ENCODE measurements at regions not wholly inside any gene's neighbourhood (a gene's known extent, or its start where the extent isn't known, plus 50 kb on each side); places are given as distances from the start of the nearest gene placed in this dataset.

DNA sequence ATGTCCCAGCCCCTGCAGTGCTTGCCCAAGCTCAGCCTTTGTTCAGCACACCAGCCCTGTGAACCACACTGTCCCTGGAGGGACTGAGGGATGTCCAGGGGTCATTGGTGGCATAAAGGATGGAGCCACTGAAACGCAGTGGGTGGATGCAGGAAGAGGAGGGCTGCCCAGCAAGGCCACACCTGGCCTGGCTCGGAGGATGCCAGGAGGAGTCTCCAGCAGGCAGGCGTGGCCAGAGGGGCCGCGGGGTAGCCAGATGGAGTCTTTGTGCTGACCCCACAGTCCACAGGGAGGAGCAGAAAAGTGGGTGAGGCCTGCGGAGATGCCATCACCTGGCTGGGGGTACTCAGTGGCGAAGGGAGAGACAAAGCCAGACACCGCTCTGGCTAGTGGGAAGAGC is 108.5 kb upstream of the C14orf180 start:
- TF ChIP-seq, protein P1, sequence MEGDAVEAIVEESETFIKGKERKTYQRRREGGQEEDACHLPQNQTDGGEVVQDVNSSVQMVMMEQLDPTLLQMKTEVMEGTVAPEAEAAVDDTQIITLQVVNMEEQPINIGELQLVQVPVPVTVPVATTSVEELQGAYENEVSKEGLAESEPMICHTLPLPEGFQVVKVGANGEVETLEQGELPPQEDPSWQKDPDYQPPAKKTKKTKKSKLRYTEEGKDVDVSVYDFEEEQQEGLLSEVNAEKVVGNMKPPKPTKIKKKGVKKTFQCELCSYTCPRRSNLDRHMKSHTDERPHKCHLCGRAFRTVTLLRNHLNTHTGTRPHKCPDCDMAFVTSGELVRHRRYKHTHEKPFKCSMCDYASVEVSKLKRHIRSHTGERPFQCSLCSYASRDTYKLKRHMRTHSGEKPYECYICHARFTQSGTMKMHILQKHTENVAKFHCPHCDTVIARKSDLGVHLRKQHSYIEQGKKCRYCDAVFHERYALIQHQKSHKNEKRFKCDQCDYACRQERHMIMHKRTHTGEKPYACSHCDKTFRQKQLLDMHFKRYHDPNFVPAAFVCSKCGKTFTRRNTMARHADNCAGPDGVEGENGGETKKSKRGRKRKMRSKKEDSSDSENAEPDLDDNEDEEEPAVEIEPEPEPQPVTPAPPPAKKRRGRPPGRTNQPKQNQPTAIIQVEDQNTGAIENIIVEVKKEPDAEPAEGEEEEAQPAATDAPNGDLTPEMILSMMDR (IDR thresholded peaks at IDR 0.05), result no peak
- H3K36me3 Mint-ChIP-seq, result no peaks in the 10 kb centered on the region
- H3K36me3 ChIP-seq (ENCODE audit: control insufficient read depth, insufficient read depth, low read length), result no peaks in the 10 kb centered on the region
- H3K4me3 ChIP-seq (ENCODE audit: low read length), result no peak overlapping the region
- ATAC-seq (no peak), DNase-seq (no peak)
- no peaks in the 10 kb centered on the region for H3K27me3 ChIP-seq (ENCODE audit: control insufficient read depth, insufficient read depth, low read length)
- no peak overlapping the region for H3K27ac ChIP-seq (ENCODE audit: low read length)
- peaks cover 0 to 2% of the 10 kb centered on the region in 2 donors for H3K27me3 Mint-ChIP-seq (ENCODE audit: low read depth in 2 of 2)
- no peak overlapping the region for H3K27ac Mint-ChIP-seq
- H3K9me3 ChIP-seq (ENCODE audit: control insufficient read depth, insufficient read depth, low read length), result no peaks in the 10 kb centered on the region
- WGBS (ENCODE audit: insufficient coverage), result 83% methylated on average over 8 of the region's 8 CpGs
- H3K4me1 ChIP-seq (ENCODE audit: control insufficient read depth, insufficient read depth, low read length), result no peaks in the 10 kb centered on the region
- intact Hi-C loops (cut with micrococcal nuclease), result no loop called here
- H3K9me3 Mint-ChIP-seq, result no peaks in the 10 kb centered on the region
- no peak overlapping the region for H3K4me3 Mint-ChIP-seq
- H3K4me1 Mint-ChIP-seq, result no peaks in the 10 kb centered on the region

DNA sequence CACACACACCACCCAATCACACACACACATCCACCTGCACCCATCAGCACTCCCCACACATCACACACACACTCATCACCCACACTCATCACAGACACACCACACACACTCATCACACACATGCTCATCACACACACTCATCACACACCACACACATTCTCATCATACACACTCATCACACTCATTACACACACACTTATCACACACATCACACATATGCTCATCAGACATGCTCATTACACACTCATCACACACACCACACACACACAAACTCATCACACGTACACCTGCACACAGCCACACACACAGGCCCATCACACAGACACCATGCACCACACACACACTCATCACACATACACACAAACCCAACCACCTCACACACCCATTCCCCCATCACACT is 107.5 kb upstream of the C14orf180 start:
- H3K27ac ChIP-seq (ENCODE audit: low read length), result no peak overlapping the region
- no peaks in the 10 kb centered on the region for H3K27me3 ChIP-seq (ENCODE audit: control insufficient read depth, insufficient read depth, low read length)
- Mint-ChIP-seq H3K9me3 (no peaks in the 10 kb centered on the region), H3K36me3 (no peaks in the 10 kb centered on the region), H3K27ac (no peak overlapping the region), H3K27me3 (ENCODE audit: low read depth in 2 of 2) (no peaks in the 10 kb centered on the region), H3K4me1 (no peaks in the 10 kb centered on the region), H3K4me3 (no peak overlapping the region)
- no peak for ATAC-seq
- intact Hi-C loops (cut with micrococcal nuclease), result no loop called here
- H3K4me1 ChIP-seq (ENCODE audit: control insufficient read depth, insufficient read depth, low read length), result no peaks in the 10 kb centered on the region
- no peak overlapping the region for H3K4me3 ChIP-seq (ENCODE audit: low read length)
- no peak for DNase-seq
- WGBS (ENCODE audit: insufficient coverage), result 77% methylated on average over 1 of the region's 1 CpG
- H3K9me3 ChIP-seq (ENCODE audit: control insufficient read depth, insufficient read depth, low read length), result no peaks in the 10 kb centered on the region
- no peaks in the 10 kb centered on the region for H3K36me3 ChIP-seq (ENCODE audit: control insufficient read depth, insufficient read depth, low read length)
- TF ChIP-seq, protein P1 (IDR thresholded peaks at IDR 0.05), result no peak

DNA sequence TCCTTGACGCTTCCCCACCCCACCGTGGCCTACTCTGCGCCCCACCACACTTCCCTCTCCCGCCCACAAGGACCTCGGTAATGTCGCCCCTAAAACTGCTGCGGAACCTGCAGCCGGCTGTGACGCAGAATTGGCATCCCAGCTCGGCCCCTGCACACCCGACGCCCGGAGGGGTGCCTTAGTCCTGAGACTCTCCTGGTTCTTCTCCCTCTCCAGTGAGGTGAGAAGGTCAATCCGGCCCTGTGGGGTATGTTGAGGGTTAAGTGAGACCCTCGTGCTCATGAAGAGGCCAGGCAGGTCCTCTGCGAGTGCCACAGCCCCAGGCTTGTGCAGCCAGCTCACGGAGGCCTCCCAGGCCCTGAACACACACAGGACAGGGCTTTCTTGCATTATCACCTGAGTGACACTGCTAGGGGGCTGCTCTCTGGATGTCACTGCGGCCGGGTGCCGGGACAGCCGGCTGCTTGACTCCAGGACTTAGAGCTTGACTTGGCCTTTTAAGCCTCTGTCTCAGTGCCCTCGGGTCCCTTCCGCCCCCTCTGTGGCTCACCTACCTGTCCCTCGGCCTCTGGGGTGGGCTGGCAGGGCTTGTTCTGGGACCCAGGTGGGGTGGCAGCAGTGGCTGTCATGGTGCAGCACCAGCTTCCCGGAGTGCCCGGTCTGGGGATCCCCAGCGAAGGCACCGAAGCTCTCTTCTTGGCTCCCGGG is 106.9 kb upstream of the C14orf180 start:
- Mint-ChIP-seq H3K27me3 (ENCODE audit: low read depth in 2 of 2) (no peaks in the 10 kb centered on the region), H3K27ac (no peak overlapping the region), H3K9me3 (no peaks in the 10 kb centered on the region), H3K36me3 (no peaks in the 10 kb centered on the region), H3K4me1 (no peaks in the 10 kb centered on the region), H3K4me3 (no peak overlapping the region)
- ATAC-seq, result no peak
- Histone ChIP-seq H3K27me3 (ENCODE audit: control insufficient read depth, insufficient read depth, low read length) (no peaks in the 10 kb centered on the region), H3K9me3 (ENCODE audit: control insufficient read depth, insufficient read depth, low read length) (no peaks in the 10 kb centered on the region), H3K27ac (ENCODE audit: low read length) (no peak overlapping the region), H3K36me3 (ENCODE audit: control insufficient read depth, insufficient read depth, low read length) (no peaks in the 10 kb centered on the region), H3K4me1 (ENCODE audit: control insufficient read depth, insufficient read depth, low read length) (no peaks in the 10 kb centered on the region), H3K4me3 (ENCODE audit: low read length) (no peak overlapping the region)
- TF ChIP-seq, protein P1 (IDR thresholded peaks at IDR 0.05), result no peak
- WGBS (ENCODE audit: insufficient coverage), result 80% methylated on average over 29 of the region's 29 CpGs
- no peak for DNase-seq
- intact Hi-C loops (cut with micrococcal nuclease), result no loop called here

DNA sequence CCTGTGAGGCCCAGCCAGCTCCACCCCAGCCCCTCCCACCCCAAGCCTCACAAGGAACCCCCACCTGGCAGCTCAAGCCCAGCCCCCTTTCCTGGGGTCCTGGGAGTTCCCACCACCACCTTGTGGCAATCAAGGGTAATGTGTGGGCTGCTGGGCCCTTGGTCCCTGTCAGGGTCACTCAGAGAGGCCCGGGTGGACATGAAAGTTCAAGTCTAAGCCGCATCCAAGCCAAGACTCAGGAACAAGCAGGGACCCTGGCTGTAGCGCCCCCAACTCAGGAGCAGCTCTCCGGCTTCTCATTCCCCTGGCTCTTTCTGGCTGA is 106.4 kb upstream of the C14orf180 start:
- WGBS (ENCODE audit: insufficient coverage), result 86% methylated on average over 4 of the region's 4 CpGs
- H3K4me3 Mint-ChIP-seq, result no peak overlapping the region
- no peak overlapping the region for H3K4me3 ChIP-seq (ENCODE audit: low read length)
- H3K9me3 Mint-ChIP-seq, result no peaks in the 10 kb centered on the region
- no peaks in the 10 kb centered on the region for H3K9me3 ChIP-seq (ENCODE audit: control insufficient read depth, insufficient read depth, low read length)
- no peak overlapping the region for H3K27ac ChIP-seq (ENCODE audit: low read length)
- H3K4me1 Mint-ChIP-seq, result no peaks in the 10 kb centered on the region
- intact Hi-C loops (cut with micrococcal nuclease), result no loop called here
- no peaks in the 10 kb centered on the region for H3K36me3 ChIP-seq (ENCODE audit: control insufficient read depth, insufficient read depth, low read length)
- no peak for DNase-seq
- H3K36me3 Mint-ChIP-seq, result no peaks in the 10 kb centered on the region
- TF ChIP-seq, protein P1 (IDR thresholded peaks at IDR 0.05), result no peak
- no peaks in the 10 kb centered on the region for H3K27me3 ChIP-seq (ENCODE audit: control insufficient read depth, insufficient read depth, low read length)
- ATAC-seq, result no peak
- H3K4me1 ChIP-seq (ENCODE audit: control insufficient read depth, insufficient read depth, low read length), result no peaks in the 10 kb centered on the region
- no peaks in the 10 kb centered on the region for H3K27me3 Mint-ChIP-seq (ENCODE audit: low read depth in 2 of 2)
- no peak overlapping the region for H3K27ac Mint-ChIP-seq
